H1 (cell line): ENCODE measurements at regions not wholly inside any gene's neighbourhood (a gene's known extent, or its start where the extent isn't known, plus 50 kb on each side); places are given as distances from the start of the nearest gene placed in this dataset.

Source experiments
- NRF1 ChIP-seq: IDR thresholded peaks from 2 replicates; pipeline ENCODE4 v1.6.1; 2011; ENCODE audit warnings: mild to moderate bottlenecking, low read depth, low read length, improper control_type of control experiment
- RXRA ChIP-seq: IDR thresholded peaks from 2 replicates; pipeline ENCODE4 v1.6.1; 2011; ENCODE audit warnings: low read depth, mild to moderate bottlenecking, low read length, moderate library complexity; ENCODE audit not compliant: insufficient read depth
- SIX5 ChIP-seq: IDR thresholded peaks from 2 replicates; pipeline ENCODE4 v1.6.1; 2011; ENCODE audit warnings: mild to moderate bottlenecking, low read depth, low read length
- SP4 ChIP-seq: IDR thresholded peaks from 2 replicates; pipeline ENCODE4 v1.6.1; 2012; ENCODE audit warnings: low read length, inconsistent platforms
- TAF7 ChIP-seq: optimal IDR thresholded peaks from 2 replicates; pipeline ENCODE3; 2011; ENCODE audit warnings: low read depth, mild to moderate bottlenecking, inconsistent platforms, low read length, moderate library complexity, borderline replicate concordance

DNA sequence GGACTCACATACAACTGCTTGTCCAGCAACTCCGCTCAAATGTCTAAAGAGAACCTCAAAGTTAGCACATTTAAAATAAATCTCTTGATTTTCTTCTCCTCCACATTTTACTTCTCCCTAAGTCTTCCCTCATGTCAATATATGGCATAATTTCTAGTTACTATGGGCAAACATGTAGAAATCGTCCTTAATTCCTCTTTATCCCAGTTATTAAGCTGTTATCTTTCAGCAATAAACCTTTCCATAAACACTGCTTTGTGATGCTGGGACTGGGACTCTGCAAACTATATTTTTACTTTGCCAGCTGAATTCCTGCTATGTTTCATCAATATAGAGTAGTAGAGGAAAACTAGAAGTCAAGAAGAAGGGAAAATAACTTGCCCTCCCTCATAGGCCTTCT, 99.7 kb downstream of the KCNRG start (continued):
- TF ChIP-seq NRF1 (no peak), TAF7 (no peak), RXRA (no peak), SIX5 (no peak), SP4 (no peak)
- TF ChIP-seq, all 59 proteins: peak for 0
